ENCODE measurements at regions not wholly inside any gene's neighbourhood (a gene's known extent, or its start where the extent isn't known, plus 50 kb on each side); places are given as distances from the start of the nearest gene placed in this dataset.

DNA sequence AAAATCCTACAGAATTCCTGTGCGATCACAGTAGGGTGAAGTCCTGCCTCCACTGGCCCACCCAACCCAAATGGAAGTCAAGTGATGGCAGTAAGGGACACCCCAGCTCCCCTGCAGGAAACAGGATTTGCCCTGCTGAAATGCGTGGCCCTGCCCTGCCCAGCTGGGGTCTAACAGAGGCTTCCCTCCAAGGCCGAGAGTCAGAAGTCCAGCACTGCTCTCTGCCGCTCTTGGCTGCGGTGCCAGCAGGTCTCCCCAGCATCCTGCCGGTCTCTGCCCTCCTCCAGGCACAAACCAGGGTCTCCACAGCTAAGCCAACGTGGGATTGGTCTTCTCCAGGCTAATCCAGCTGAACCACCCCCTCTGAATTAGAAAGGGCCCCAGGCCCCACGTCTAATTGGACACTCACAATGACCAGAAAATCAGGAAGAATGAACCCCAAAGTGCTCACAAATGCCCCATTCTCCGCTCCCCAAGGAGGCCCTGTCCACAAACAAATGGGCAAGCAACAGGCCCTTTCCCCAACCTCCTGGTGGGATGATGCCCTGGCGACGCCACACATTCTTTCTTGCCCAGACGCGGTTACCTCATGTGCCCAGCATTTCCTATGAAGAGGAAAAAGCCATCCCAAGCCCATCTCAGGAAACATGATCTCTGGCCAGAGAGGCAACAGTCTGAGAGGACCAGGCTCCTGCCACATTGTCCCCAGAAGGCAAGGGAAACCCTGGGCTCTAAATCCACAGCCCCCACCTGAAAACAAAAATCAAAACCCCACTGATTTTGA is 117.2 kb downstream of the BANF2 start:
- TF ChIP-seq CTCF (IDR thresholded peaks at IDR 0.05; ENCODE audit: low read depth, low read length): no peak
- no peak overlapping the region for H3K27ac ChIP-seq
- H3K9me3 ChIP-seq (ENCODE audit: low read depth): no peaks in the 10 kb centered on the region
- H3K4me1 ChIP-seq (ENCODE audit: low read depth): no peaks in the 10 kb centered on the region
- no peak for DNase-seq (ENCODE audit: low read depth in 1 of 2, low spot score in 1 of 2)
- H3K27me3 ChIP-seq: no peaks in the 10 kb centered on the region
- H3K36me3 ChIP-seq: no peaks in the 10 kb centered on the region
- no peak overlapping the region for H3K4me3 ChIP-seq

- Histone ChIP-seq H3K4me3 (no peak overlapping the region), H3K4me1 (ENCODE audit: low read depth) (peaks cover 10% of the 10 kb centered on the region), H3K36me3 (no peaks in the 10 kb centered on the region), H3K9me3 (ENCODE audit: low read depth) (no peaks in the 10 kb centered on the region), H3K27me3 (no peaks in the 10 kb centered on the region), H3K27ac (no peak overlapping the region)
- no peak for TF ChIP-seq CTCF (IDR thresholded peaks at IDR 0.05; ENCODE audit: low read depth, low read length)
- no peak for DNase-seq (ENCODE audit: low read depth in 1 of 2, low spot score in 1 of 2)
These were observed 111.8 kb downstream of the BANF2 start for GRCh38 chr20:17811628-17811965.

- no peaks in the 10 kb centered on the region for H3K27me3 ChIP-seq
- DNase-seq (ENCODE audit: low read depth in 1 of 2, low spot score in 1 of 2): no peak
- TF ChIP-seq CTCF (IDR thresholded peaks at IDR 0.05; ENCODE audit: low read depth, low read length): no peak
These were observed 111.3 kb downstream of the BANF2 start for GRCh38 chr20:17810847-17811627.

DNA sequence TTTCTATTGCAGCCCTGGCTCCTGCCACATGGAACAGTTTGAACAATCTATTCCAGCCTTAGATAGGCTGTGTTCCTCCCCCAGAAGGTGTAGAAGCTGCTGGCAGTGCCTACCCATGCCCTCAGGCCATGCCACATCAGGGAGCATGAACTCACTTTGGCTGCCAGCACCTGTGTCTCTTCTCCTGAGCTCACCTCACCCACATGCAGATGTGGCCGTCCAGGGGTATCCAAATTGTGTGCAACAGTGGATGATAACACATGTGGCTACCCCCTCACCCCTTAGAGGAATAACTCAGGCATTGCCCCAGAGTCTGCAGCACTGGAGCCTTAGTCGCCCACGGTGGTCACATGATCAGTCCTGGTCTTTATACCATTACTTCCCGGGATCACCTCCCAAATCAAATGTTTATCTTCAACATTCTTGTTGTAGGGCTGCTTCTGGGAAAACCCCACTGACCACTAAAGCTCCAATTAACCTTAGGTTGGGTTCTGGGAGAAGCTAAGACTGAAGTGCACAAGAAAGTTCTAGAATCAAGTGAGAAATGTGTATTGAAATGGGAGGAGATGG is 110.4 kb downstream of the BANF2 start:
- Histone ChIP-seq H3K27ac (no peak overlapping the region), H3K27me3 (no peaks in the 10 kb centered on the region), H3K9me3 (ENCODE audit: low read depth) (no peaks in the 10 kb centered on the region), H3K4me3 (no peak overlapping the region), H3K36me3 (no peaks in the 10 kb centered on the region), H3K4me1 (ENCODE audit: low read depth) (peaks cover 10% of the 10 kb centered on the region)
- DNase-seq (ENCODE audit: low read depth in 1 of 2, low spot score in 1 of 2): no peak
- no peak for TF ChIP-seq CTCF (IDR thresholded peaks at IDR 0.05; ENCODE audit: low read depth, low read length)

More at GRCh38 chr20:17810847-17811627, 111.3 kb downstream of the BANF2 start:
- H3K4me3 ChIP-seq: no peak overlapping the region
- no peak overlapping the region for H3K27ac ChIP-seq
- H3K9me3 ChIP-seq (ENCODE audit: low read depth): no peaks in the 10 kb centered on the region
- no peaks in the 10 kb centered on the region for H3K36me3 ChIP-seq
- peaks cover 10% of the 10 kb centered on the region for H3K4me1 ChIP-seq (ENCODE audit: low read depth)

DNA sequence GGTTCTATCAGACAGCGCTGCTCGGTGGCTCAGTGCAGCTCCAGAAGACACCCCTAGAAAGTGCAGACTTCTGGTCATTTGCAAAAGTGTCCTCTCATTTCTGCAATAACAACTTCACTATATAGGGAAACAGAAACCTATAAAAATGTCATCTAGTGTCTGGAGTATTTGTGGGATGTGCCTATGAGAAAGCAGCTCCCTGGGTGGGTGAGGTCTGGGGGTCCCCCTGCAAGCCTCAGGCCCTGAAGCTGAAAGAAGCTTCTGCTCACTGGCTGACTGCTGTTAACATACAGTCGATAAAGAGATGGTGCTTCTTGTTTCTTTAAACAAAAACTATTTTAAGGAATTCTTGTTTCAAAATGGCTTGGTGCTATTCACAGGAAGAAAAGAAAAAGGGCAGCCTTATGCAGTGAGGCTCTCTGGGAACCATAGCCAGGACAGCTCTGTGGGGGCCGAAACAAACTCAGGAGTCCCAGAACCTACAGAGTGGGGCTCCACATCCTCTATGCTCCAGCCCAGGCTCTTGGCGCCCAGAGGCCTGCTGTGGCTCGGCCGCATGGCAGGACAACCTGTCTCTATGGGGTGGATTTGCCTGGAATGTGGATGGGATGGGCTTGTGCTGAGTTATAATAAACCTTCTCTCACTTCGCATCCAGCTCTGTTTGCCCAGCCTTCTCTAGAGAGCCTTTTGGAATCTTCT is 109.7 kb downstream of the BANF2 start:
- no peak for TF ChIP-seq CTCF (IDR thresholded peaks at IDR 0.05; ENCODE audit: low read depth, low read length)
- H3K27ac ChIP-seq: no peak overlapping the region
- no peaks in the 10 kb centered on the region for H3K27me3 ChIP-seq
- no peaks in the 10 kb centered on the region for H3K9me3 ChIP-seq (ENCODE audit: low read depth)
- no peak for DNase-seq (ENCODE audit: low read depth in 1 of 2, low spot score in 1 of 2)
- H3K36me3 ChIP-seq: no peaks in the 10 kb centered on the region
- H3K4me3 ChIP-seq: no peak overlapping the region
- peaks cover 10% of the 10 kb centered on the region for H3K4me1 ChIP-seq (ENCODE audit: low read depth)

All from cardiac muscle cell (in vitro differentiated cells and primary cell).